ENCODE measurements at regions not wholly inside any gene's neighbourhood (a gene's known extent, or its start where the extent isn't known, plus 50 kb on each side); places are given as distances from the start of the nearest gene placed in this dataset.
"Not testable (repeated sequence)": the region's sequence is repeated elsewhere in the genome, so short reads cannot be mapped to it uniquely, and the experiment has no call there.

GRCh38 chr20:30007496-30007895 is 1250.0 kb upstream of the DEFB115 start:
- CTCF ChIA-PET; H3K9me3 Mint-ChIP-seq; H3K27me3 Mint-ChIP-seq; H3K4me3 Mint-ChIP-seq; H3K4me1 Mint-ChIP-seq; POLR2A ChIA-PET; H3K36me3 Mint-ChIP-seq (ENCODE audit: low read depth); H3K27ac Mint-ChIP-seq: not testable (repeated sequence)
- DNase-seq = peak; percentile 4

Measured in activated CD4-positive, alpha-beta T cell treated with anti-CD3 and anti-CD28 coated beads, Interleukin-2, amount 10 ng/mL, durations not matched to agents 7 days and 5 days (primary cell).